WTC11 (cell line): ENCODE measurements at regions not wholly inside any gene's neighbourhood (a gene's known extent, or its start where the extent isn't known, plus 50 kb on each side); places are given as distances from the start of the nearest gene placed in this dataset.

Source experiments
- ATAC-seq: fragments of 200-7000 bp; cut with Tn5 transposase; 2 replicates; pipeline ENCODE4 v1.10.0; 2021; ENCODE audit warnings: mild to moderate bottlenecking, moderate library complexity
- CTCF ChIA-PET: fragments of 300-600 bp; sonication (Branson Sonifier 250); formaldehyde crosslinking; loops from one replicate; lab custom pipeline; 2021; ENCODE audit warnings: antibody characterized with exemption; lab: Charles Lee
- POLR2A ChIA-PET: fragments of 350-600 bp; sonication (Branson Sonifier 250); formaldehyde crosslinking; loops from one replicate; lab custom pipeline; 2021; ENCODE audit warnings: antibody characterized with exemption; lab: Charles Lee
- DNase-seq: peaks from one replicate; pipeline ENCODE4 v3.0.0; 2021; ENCODE audit warnings: low spot score
- H3K27ac Mint-ChIP-seq: 2 replicates; pipeline ENCODE4 v1.8.0; 2021; ENCODE audit warnings: mixed read lengths
- H3K27me3 Mint-ChIP-seq: 2 replicates; pipeline ENCODE4 v1.8.0; 2021; ENCODE audit warnings: low read depth, mild to moderate bottlenecking, moderate library complexity, mixed read lengths
- H3K36me3 Mint-ChIP-seq: 2 replicates; pipeline ENCODE4 v1.8.0; 2021; ENCODE audit warnings: mixed read lengths
- H3K4me1 Mint-ChIP-seq: 2 replicates; pipeline ENCODE4 v1.8.0; 2022; ENCODE audit warnings: mixed read lengths
- H3K4me3 Mint-ChIP-seq: 2 replicates; pipeline ENCODE4 v1.8.0; 2021; ENCODE audit warnings: mild to moderate bottlenecking, moderate library complexity, mixed read lengths
- H3K9me3 Mint-ChIP-seq: 2 replicates; pipeline ENCODE4 v1.8.0; 2021; ENCODE audit warnings: mixed read lengths
- ATF1 ChIP-seq: sonication (generic); formaldehyde crosslinking; IDR thresholded peaks from 2 replicates; pipeline ENCODE4 v1.8.1; 2023; ENCODE audit warnings: mild to moderate bottlenecking, moderate library complexity, missing genetic modification reagents
- CBFB ChIP-seq: sonication (generic); formaldehyde crosslinking; IDR thresholded peaks from 2 replicates; pipeline ENCODE4 v1.8.1; 2022; ENCODE audit warnings: mild to moderate bottlenecking, low read depth, missing genetic modification reagents
- CDX4 ChIP-seq: fragments of 250-450 bp; sonication (Bioruptor Pico); IDR thresholded peaks from 2 replicates; pipeline ENCODE4 v1.9.0; 2021; ENCODE audit warnings: moderate library complexity, mild to moderate bottlenecking, inconsistent platforms, borderline replicate concordance
- ERG ChIP-seq: fragments of 250-450 bp; sonication (Bioruptor Pico); IDR thresholded peaks from 2 replicates; pipeline ENCODE4 v1.8.0; 2021; ENCODE audit warnings: mild to moderate bottlenecking
- ETV6 ChIP-seq: sonication (generic); formaldehyde crosslinking; IDR thresholded peaks from 2 replicates; pipeline ENCODE4 v1.8.1; 2022; ENCODE audit warnings: mild to moderate bottlenecking, missing genetic modification reagents
- IRF2 ChIP-seq: sonication (generic); formaldehyde crosslinking; IDR thresholded peaks from 2 replicates; pipeline ENCODE4 v1.8.0; 2022; ENCODE audit warnings: low read depth, missing genetic modification reagents, borderline replicate concordance
- JUN ChIP-seq: sonication (generic); formaldehyde crosslinking; IDR thresholded peaks from 2 replicates; pipeline ENCODE4 v1.8.0; 2023; ENCODE audit warnings: mild to moderate bottlenecking, missing genetic modification reagents
- MAX ChIP-seq: sonication (generic); formaldehyde crosslinking; IDR thresholded peaks from 2 replicates; pipeline ENCODE4 v1.8.0; 2022; ENCODE audit warnings: mild to moderate bottlenecking, missing genetic modification reagents
- MLX ChIP-seq: sonication (generic); formaldehyde crosslinking; IDR thresholded peaks from 2 replicates; pipeline ENCODE4 v1.8.1; 2023; ENCODE audit warnings: mild to moderate bottlenecking, missing genetic modification reagents, moderate library complexity
- NFATC4 ChIP-seq: fragments of 250-450 bp; sonication (Bioruptor Pico); IDR thresholded peaks from 2 replicates; pipeline ENCODE4 v1.9.0; 2021; ENCODE audit warnings: mild to moderate bottlenecking
- OVOL2 ChIP-seq: fragments of 250-450 bp; sonication (Bioruptor Pico); IDR thresholded peaks from 2 replicates; pipeline ENCODE4 v1.9.0; 2021; ENCODE audit warnings: mild to moderate bottlenecking, borderline replicate concordance
- TCF7 ChIP-seq: sonication (generic); formaldehyde crosslinking; IDR thresholded peaks from 2 replicates; pipeline ENCODE4 v1.8.0; 2022; ENCODE audit warnings: mild to moderate bottlenecking, low read depth, missing genetic modification reagents, moderate library complexity
- ZBTB43 ChIP-seq: sonication (generic); formaldehyde crosslinking; IDR thresholded peaks from 2 replicates; pipeline ENCODE4 v1.8.1; 2023; ENCODE audit warnings: mild to moderate bottlenecking, missing genetic modification reagents
- ZNF425 ChIP-seq: fragments of 250-450 bp; sonication (Bioruptor Pico); conservative IDR thresholded peaks from 2 replicates; pipeline ENCODE4 v1.9.0; 2021; ENCODE audit warnings: mild to moderate bottlenecking
- ZNF512 ChIP-seq: sonication (generic); formaldehyde crosslinking; IDR thresholded peaks from 2 replicates; pipeline ENCODE4 v1.8.1; 2022; ENCODE audit warnings: missing genetic modification reagents, borderline replicate concordance
- TF ChIP-seq, protein P1 (sequence below): sonication (generic); formaldehyde crosslinking; IDR thresholded peaks from 2 replicates; pipeline ENCODE4 v1.8.1; 2022; ENCODE audit warnings: low read depth, mild to moderate bottlenecking, moderate library complexity, missing genetic modification reagents, borderline replicate concordance
- TF ChIP-seq, protein P2 (sequence below): sonication (generic); formaldehyde crosslinking; IDR thresholded peaks from 2 replicates; pipeline ENCODE4 v1.8.0; 2022; ENCODE audit warnings: mild to moderate bottlenecking, missing genetic modification reagents
- TF ChIP-seq, protein P3 (sequence below): sonication (generic); formaldehyde crosslinking; IDR thresholded peaks from 2 replicates; pipeline ENCODE4 v1.8.1; 2022; ENCODE audit warnings: low read depth, missing genetic modification reagents, borderline replicate concordance
- TF ChIP-seq, protein P4 (sequence below): sonication (generic); formaldehyde crosslinking; conservative IDR thresholded peaks from 2 replicates; pipeline ENCODE4 v1.8.1; 2022; ENCODE audit warnings: mild to moderate bottlenecking, missing genetic modification reagents

DNA sequence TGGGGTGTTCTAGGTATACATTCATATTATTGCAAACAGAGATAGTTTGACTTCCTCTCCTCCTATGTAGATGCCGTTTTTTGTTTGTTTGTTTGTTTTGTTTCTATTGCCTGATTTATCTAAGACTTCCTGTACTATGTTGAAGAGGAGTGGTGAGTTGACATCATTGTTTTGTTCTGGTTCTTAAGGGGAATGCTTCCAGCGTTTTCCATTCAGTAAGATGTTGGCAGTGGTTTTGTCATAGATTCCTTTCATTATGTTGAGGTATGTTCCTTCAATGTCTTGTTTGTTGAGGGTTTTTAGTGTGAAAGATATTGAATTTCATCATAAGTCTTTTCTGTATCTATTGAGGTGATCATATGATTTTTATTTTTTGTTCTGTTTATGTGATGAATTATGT, 401.6 kb upstream of the EPHA5 start:
- CTCF ChIA-PET = no interaction called here
- POLR2A ChIA-PET = no interaction called here
- 0 out of 2 replicates have a peak, but pooled peaks cover 2% of the 10 kb centered on the region for H3K36me3 Mint-ChIP-seq
- H3K9me3 Mint-ChIP-seq = peaks cover 18% of the 10 kb centered on the region
- H3K4me1 Mint-ChIP-seq = no peaks in the 10 kb centered on the region
- H3K27me3 Mint-ChIP-seq = no peaks in the 10 kb centered on the region
- TF ChIP-seq ETV6 (CRISPR knock-in tag) (no peak), MAX (CRISPR knock-in tag) (no peak), ATF1 (CRISPR knock-in tag) (no peak), ZBTB43 (no peak), JUN (CRISPR knock-in tag) (no peak), ZNF512 (no peak), ZNF425 (no peak), CBFB (CRISPR knock-in tag) (no peak), NFATC4 (no peak), TCF7 (CRISPR knock-in tag) (no peak), MLX (CRISPR knock-in tag) (no peak), IRF2 (CRISPR knock-in tag) (no peak), OVOL2 (no peak), ERG (CRISPR knock-in tag) (no peak), CDX4 (CRISPR knock-in tag) (no peak)
- TF ChIP-seq, protein P1, sequence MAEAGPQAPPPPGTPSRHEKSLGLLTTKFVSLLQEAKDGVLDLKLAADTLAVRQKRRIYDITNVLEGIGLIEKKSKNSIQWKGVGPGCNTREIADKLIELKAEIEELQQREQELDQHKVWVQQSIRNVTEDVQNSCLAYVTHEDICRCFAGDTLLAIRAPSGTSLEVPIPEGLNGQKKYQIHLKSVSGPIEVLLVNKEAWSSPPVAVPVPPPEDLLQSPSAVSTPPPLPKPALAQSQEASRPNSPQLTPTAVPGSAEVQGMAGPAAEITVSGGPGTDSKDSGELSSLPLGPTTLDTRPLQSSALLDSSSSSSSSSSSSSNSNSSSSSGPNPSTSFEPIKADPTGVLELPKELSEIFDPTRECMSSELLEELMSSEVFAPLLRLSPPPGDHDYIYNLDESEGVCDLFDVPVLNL (CRISPR knock-in tag) = no peak
- TF ChIP-seq, protein P2, sequence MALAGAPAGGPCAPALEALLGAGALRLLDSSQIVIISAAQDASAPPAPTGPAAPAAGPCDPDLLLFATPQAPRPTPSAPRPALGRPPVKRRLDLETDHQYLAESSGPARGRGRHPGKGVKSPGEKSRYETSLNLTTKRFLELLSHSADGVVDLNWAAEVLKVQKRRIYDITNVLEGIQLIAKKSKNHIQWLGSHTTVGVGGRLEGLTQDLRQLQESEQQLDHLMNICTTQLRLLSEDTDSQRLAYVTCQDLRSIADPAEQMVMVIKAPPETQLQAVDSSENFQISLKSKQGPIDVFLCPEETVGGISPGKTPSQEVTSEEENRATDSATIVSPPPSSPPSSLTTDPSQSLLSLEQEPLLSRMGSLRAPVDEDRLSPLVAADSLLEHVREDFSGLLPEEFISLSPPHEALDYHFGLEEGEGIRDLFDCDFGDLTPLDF = no peak
- TF ChIP-seq, protein P3, sequence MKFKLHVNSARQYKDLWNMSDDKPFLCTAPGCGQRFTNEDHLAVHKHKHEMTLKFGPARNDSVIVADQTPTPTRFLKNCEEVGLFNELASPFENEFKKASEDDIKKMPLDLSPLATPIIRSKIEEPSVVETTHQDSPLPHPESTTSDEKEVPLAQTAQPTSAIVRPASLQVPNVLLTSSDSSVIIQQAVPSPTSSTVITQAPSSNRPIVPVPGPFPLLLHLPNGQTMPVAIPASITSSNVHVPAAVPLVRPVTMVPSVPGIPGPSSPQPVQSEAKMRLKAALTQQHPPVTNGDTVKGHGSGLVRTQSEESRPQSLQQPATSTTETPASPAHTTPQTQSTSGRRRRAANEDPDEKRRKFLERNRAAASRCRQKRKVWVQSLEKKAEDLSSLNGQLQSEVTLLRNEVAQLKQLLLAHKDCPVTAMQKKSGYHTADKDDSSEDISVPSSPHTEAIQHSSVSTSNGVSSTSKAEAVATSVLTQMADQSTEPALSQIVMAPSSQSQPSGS = no peak
- TF ChIP-seq, protein P4, sequence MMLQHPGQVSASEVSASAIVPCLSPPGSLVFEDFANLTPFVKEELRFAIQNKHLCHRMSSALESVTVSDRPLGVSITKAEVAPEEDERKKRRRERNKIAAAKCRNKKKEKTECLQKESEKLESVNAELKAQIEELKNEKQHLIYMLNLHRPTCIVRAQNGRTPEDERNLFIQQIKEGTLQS = no peak
- H3K4me3 Mint-ChIP-seq = no peak overlapping the region
- ATAC-seq = no peak
- no peak for DNase-seq
- 0 out of 2 replicates have a peak overlapping the region, but pooled peaks have one; percentile 3 for H3K27ac Mint-ChIP-seq
